Fibroblast of peridontal ligament (primary cell): ENCODE measurements at regions not wholly inside any gene's neighbourhood (a gene's known extent, or its start where the extent isn't known, plus 50 kb on each side); places are given as distances from the start of the nearest gene placed in this dataset.
"Not testable (repeated sequence)": the region's sequence is repeated elsewhere in the genome, so short reads cannot be mapped to it uniquely, and the experiment has no call there.

Source experiments
- DNase-seq: peaks from one replicate; pipeline ENCODE4 v3.0.0-alpha.2; 2010; ENCODE audit errors: extremely low read depth

- DNase-seq = no peak
Measured at GRCh38 chr5:27451377-27451776, 413.0 kb upstream of the CDH9 start.

- DNase-seq = peak; percentile 10
Measured at GRCh38 chr5:27450607-27451006, 412.2 kb upstream of the CDH9 start.

GRCh38 chr5:27439383-27439782 lies 401.0 kb upstream of the CDH9 start:
- not testable (repeated sequence) for DNase-seq

- peak; percentile 45 for DNase-seq
Measured at GRCh38 chr5:27437594-27438200, 399.3 kb upstream of the CDH9 start.

- DNase-seq = no peak
Measured at GRCh38 chr5:27434335-27434734, 395.9 kb upstream of the CDH9 start.

GRCh38 chr5:27414099-27414498 lies 375.7 kb upstream of the CDH9 start:
- DNase-seq = no peak

GRCh38 chr5:27412384-27412783 lies 374.0 kb upstream of the CDH9 start:
- no peak for DNase-seq

GRCh38 chr5:27406020-27406419 lies 367.6 kb upstream of the CDH9 start:
- no peak for DNase-seq

GRCh38 chr5:27403243-27403882 lies 365.0 kb upstream of the CDH9 start:
- peak; percentile 29 for DNase-seq

GRCh38 chr5:27402828-27403227 lies 364.4 kb upstream of the CDH9 start:
- no peak for DNase-seq

- DNase-seq = no peak
Measured at GRCh38 chr5:27396998-27397397, 358.6 kb upstream of the CDH9 start.

- DNase-seq = no peak
Measured at GRCh38 chr5:27392716-27393115, 354.3 kb upstream of the CDH9 start.

- no peak for DNase-seq
Measured at GRCh38 chr5:27389696-27390095, 351.3 kb upstream of the CDH9 start.

GRCh38 chr5:27388755-27389154 lies 350.4 kb upstream of the CDH9 start:
- no peak for DNase-seq

- DNase-seq = no peak
Measured at GRCh38 chr5:27387535-27388073, 349.2 kb upstream of the CDH9 start.

- DNase-seq = peak; percentile 3
Measured at GRCh38 chr5:27381686-27382085, 343.3 kb upstream of the CDH9 start.

GRCh38 chr5:27377626-27378025 lies 339.2 kb upstream of the CDH9 start:
- DNase-seq = no peak

GRCh38 chr5:27353970-27354369 lies 315.6 kb upstream of the CDH9 start:
- no peak for DNase-seq

GRCh38 chr5:27353540-27353939 lies 315.2 kb upstream of the CDH9 start:
- DNase-seq = no peak

- no peak for DNase-seq
Measured at GRCh38 chr5:27341342-27341741, 303.0 kb upstream of the CDH9 start.

GRCh38 chr5:27336817-27337216 lies 298.4 kb upstream of the CDH9 start:
- no peak for DNase-seq

- DNase-seq = peak; percentile 71
Measured at GRCh38 chr5:27328480-27328879, 290.1 kb upstream of the CDH9 start.

GRCh38 chr5:27325513-27325912 lies 287.1 kb upstream of the CDH9 start:
- peak; percentile 51 for DNase-seq

- DNase-seq = peak; percentile 13
Measured at GRCh38 chr5:27318701-27319100, 280.3 kb upstream of the CDH9 start.
